GM23338 (cell line): ENCODE measurements at regions not wholly inside any gene's neighbourhood (a gene's known extent, or its start where the extent isn't known, plus 50 kb on each side); places are given as distances from the start of the nearest gene placed in this dataset.

Experiments used
- ATAC-seq: fragments of 200-7000 bp; cut with Tn5 transposase; 3 replicates; pipeline ENCODE4 v1.9.1; 2020
- DNase-seq: peaks from one replicate; pipeline ENCODE4 v3.0.0-alpha.2; 2015; ENCODE audit warnings: low spot score
- H2AFZ ChIP-seq: fragments of 200-600 bp; sonication (generic); 2 replicates; pipeline ENCODE4 v1.8.0; 2016; ENCODE audit warnings: antibody characterized with exemption, mild to moderate bottlenecking, moderate library complexity
- H3F3A ChIP-seq: fragments of 200-600 bp; sonication (generic); replicated peaks from 2 replicates; pipeline ENCODE4 v1.8.0; 2017; ENCODE audit warnings: antibody characterized with exemption, mixed run types, low read depth
- H3K27ac ChIP-seq: fragments of 200-600 bp; sonication (generic); 2 replicates; pipeline ENCODE4 v1.6.1; 2016; ENCODE audit warnings: low read depth
- H3K27me3 ChIP-seq: fragments of 200-600 bp; sonication (generic); 2 replicates; pipeline ENCODE4 v1.8.0; 2016; ENCODE audit warnings: mild to moderate bottlenecking, mixed run types, moderate library complexity; ENCODE audit not compliant: insufficient read depth
- H3K36me3 ChIP-seq: fragments of 200-600 bp; sonication (generic); 2 replicates; pipeline ENCODE4 v1.8.0; 2016; ENCODE audit warnings: mild to moderate bottlenecking; ENCODE audit not compliant: insufficient read depth
- H3K4me1 ChIP-seq: fragments of 200-600 bp; sonication (generic); 2 replicates; pipeline ENCODE4 v1.8.0; 2016; ENCODE audit warnings: mild to moderate bottlenecking, moderate library complexity; ENCODE audit not compliant: insufficient read depth
- H3K4me2 ChIP-seq: fragments of 200-600 bp; sonication (generic); 2 replicates; pipeline ENCODE4 v1.7.1; 2017; ENCODE audit warnings: mixed run types
- H3K4me3 ChIP-seq: fragments of 200-600 bp; sonication (generic); 2 replicates; pipeline ENCODE4 v1.6.1; 2016; ENCODE audit warnings: mixed run types
- H3K79me2 ChIP-seq: fragments of 200-600 bp; sonication (generic); replicated peaks from 2 replicates; pipeline ENCODE4 v1.8.0; 2017; ENCODE audit warnings: mild to moderate bottlenecking; ENCODE audit not compliant: insufficient read depth
- H3K9me2 ChIP-seq: fragments of 200-600 bp; sonication (generic); 2 replicates; pipeline ENCODE4 v1.8.0; 2017; ENCODE audit not compliant: insufficient read depth
- H4K20me1 ChIP-seq: fragments of 200-600 bp; sonication (generic); replicated peaks from 2 replicates; pipeline ENCODE4 v1.8.0; 2017; ENCODE audit warnings: mild to moderate bottlenecking; ENCODE audit not compliant: insufficient read depth
- H3K27ac Mint-ChIP-seq: 2 replicates; pipeline ENCODE4 v1.8.0; 2020; ENCODE audit warnings: inconsistent platforms, mild to moderate bottlenecking, moderate library complexity, mixed read lengths
- H3K27me3 Mint-ChIP-seq: 3 replicates; pipeline ENCODE4 v1.8.0; 2022; ENCODE audit warnings: low read depth, mild to moderate bottlenecking, moderate library complexity, mixed read lengths, inconsistent platforms; ENCODE audit not compliant: insufficient read depth, poor library complexity
- H3K36me3 Mint-ChIP-seq: 3 replicates; pipeline ENCODE4 v1.8.0; 2021; ENCODE audit warnings: low read depth, mild to moderate bottlenecking, inconsistent platforms, moderate library complexity, mixed read lengths
- H3K4me1 Mint-ChIP-seq: 3 replicates; pipeline ENCODE4 v1.8.0; 2020; ENCODE audit warnings: mild to moderate bottlenecking, inconsistent platforms, mixed read lengths
- H3K4me3 Mint-ChIP-seq: 3 replicates; pipeline ENCODE4 v1.8.0; 2021; ENCODE audit warnings: moderate library complexity, mild to moderate bottlenecking, inconsistent platforms, mixed read lengths
- H3K9me3 Mint-ChIP-seq: 3 replicates; pipeline ENCODE4 v1.8.0; 2020; ENCODE audit warnings: moderate library complexity, mild to moderate bottlenecking, inconsistent platforms, mixed read lengths
- CREB1 ChIP-seq: fragments of 250-450 bp; sonication (Bioruptor Pico); IDR thresholded peaks from 2 replicates; pipeline ENCODE4 v1.5.0; 2020; ENCODE audit warnings: low read depth, mild to moderate bottlenecking, moderate library complexity
- EZH2 ChIP-seq: fragments of 200-600 bp; sonication (generic); IDR thresholded peaks from one replicate; pipeline ENCODE4 v1.8.0; 2017; ENCODE audit warnings: antibody characterized with exemption, mild to moderate bottlenecking, low read depth; ENCODE audit not compliant: unreplicated experiment
- EZH2phosphoT487 ChIP-seq: fragments of 200-600 bp; sonication (generic); IDR thresholded peaks from one replicate; pipeline ENCODE4 v1.8.1; 2018; ENCODE audit warnings: antibody characterized with exemption; ENCODE audit not compliant: unreplicated experiment
- JUNB ChIP-seq: IDR thresholded peaks from one replicate; pipeline ENCODE4 v1.6.1; 2016; ENCODE audit warnings: antibody characterized with exemption; ENCODE audit not compliant: unreplicated experiment
- POLR2AphosphoS5 ChIP-seq: IDR thresholded peaks from 2 replicates; pipeline ENCODE4 v1.6.1; 2016; ENCODE audit warnings: antibody characterized with exemption, low read depth
- STAT1 ChIP-seq: IDR thresholded peaks from one replicate; pipeline ENCODE4 v1.6.1; 2016; ENCODE audit warnings: antibody characterized with exemption; ENCODE audit not compliant: unreplicated experiment
- ZNF114 ChIP-seq: fragments of 250-450 bp; sonication (Bioruptor Pico); IDR thresholded peaks from 2 replicates; pipeline ENCODE4 v1.5.0; 2020; ENCODE audit warnings: mild to moderate bottlenecking, moderate library complexity
- ZNF331 ChIP-seq: fragments of 250-450 bp; sonication (Bioruptor Pico); IDR thresholded peaks from 2 replicates; pipeline ENCODE4 v1.5.0; 2020; ENCODE audit warnings: low read depth, mild to moderate bottlenecking, moderate library complexity
- TF ChIP-seq, protein P1 (sequence below): IDR thresholded peaks from one replicate; pipeline ENCODE4 v1.6.1; 2018; ENCODE audit warnings: antibody characterized with exemption; ENCODE audit not compliant: unreplicated experiment
- TF ChIP-seq, protein P2 (sequence below), 2 experiments: fragments of 200-600 bp in 1 of 2; sonication (generic) in 1 of 2; conservative IDR thresholded peaks; 2 replicates each; pipeline versions ENCODE4 v1.5.1 to v1.6.1; 2016 to 2017; ENCODE audit warnings: antibody characterized with exemption in 2 of 2, low read depth in 2 of 2, mild to moderate bottlenecking in 2 of 2, moderate library complexity in 1 of 2
- TF ChIP-seq, protein P3 (sequence below): IDR thresholded peaks from 2 replicates; pipeline ENCODE4 v1.6.1; 2016; ENCODE audit warnings: antibody characterized with exemption
- TF ChIP-seq, protein P4 (sequence below): fragments of 250-450 bp; sonication (Bioruptor Pico); IDR thresholded peaks from 2 replicates; pipeline ENCODE4 v1.5.0; 2020; ENCODE audit warnings: mild to moderate bottlenecking, moderate library complexity

DNA sequence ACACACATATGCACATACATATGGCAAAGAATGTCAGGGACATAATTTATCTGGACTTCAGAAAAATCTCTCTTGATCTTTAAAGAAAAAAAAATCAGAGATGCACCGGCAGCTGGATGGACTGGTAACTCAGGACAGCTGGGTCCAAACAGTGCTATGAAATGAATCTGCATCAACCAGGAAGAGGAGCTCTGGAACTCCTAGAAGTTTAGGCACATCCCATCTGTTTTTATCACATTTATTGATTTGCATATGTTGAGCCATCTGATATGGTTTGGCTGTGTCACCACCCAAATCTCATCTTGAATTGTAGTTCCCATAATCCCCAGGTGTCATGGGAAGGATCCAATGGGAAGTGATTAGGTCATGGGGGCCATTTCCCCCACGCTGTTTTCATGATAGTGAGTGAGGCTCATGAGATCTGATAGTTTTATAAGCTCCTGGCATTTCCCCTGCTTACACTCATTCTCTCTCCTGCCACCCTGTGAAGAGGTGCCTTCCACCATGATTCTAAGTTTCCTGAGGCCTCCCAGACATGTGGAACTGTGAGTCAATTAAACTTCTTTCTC is 87.7 kb upstream of the AKIP1 start (continued):
- TF ChIP-seq POLR2AphosphoS5: no peak

DNA sequence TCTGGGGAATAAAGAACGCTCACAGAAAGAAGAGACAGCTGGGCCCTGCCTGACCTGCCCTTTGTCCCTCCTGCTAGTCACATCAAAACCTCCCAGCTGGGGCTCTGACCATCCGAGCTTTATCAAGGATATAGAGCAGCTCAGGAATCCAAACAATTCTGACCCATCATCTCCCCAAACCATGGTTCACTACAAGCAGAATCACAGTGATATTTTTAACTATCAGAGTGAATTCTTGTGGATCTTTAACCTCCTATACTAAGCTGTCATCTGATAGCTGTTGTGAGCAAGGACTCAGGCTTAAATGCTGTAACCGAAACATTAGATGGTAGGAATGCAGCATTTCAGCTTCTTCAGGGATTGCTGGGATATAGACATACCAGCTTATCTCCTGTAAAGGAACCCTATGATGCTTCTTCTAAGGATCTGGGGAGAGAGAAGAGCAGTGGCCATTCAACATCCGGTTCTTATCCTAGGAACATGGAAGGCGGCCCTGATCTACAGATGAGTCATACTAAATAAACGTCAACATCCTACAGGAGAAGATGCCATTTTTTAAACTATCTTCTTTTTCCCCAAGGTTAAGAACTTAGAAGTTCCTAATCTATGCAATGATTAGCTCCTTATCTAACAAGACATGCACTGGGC is 84.7 kb upstream of the AKIP1 start:
- Histone ChIP-seq H3K4me1 (peaks cover 20% of the 10 kb centered on the region), H3F3A (no peaks in the 10 kb centered on the region), H3K4me2 (peak overlapping the region; percentile 10; the same call in 1 of the 2 replicates), H4K20me1 (no peaks in the 10 kb centered on the region), H3K36me3 (no peaks in the 10 kb centered on the region), H3K4me3 (no peak overlapping the region), H2AFZ (no peak overlapping the region), H3K79me2 (no peaks in the 10 kb centered on the region), H3K9me2 (peaks cover 14% of the 10 kb centered on the region; the same call in 1 of the 2 replicates), H3K27ac (no peak overlapping the region; the same call in 1 of the 2 replicates), H3K27me3 (no peaks in the 10 kb centered on the region)
- no peaks in the 10 kb centered on the region for H3K9me3 Mint-ChIP-seq
- ATAC-seq (peak; percentile 88), DNase-seq (peak; percentile 83)
- H3K4me3 Mint-ChIP-seq: no peak overlapping the region
- no peaks in the 10 kb centered on the region for H3K27me3 Mint-ChIP-seq
- no peaks in the 10 kb centered on the region for H3K36me3 Mint-ChIP-seq
- no peak overlapping the region for H3K27ac Mint-ChIP-seq
- H3K4me1 Mint-ChIP-seq: peaks cover 15% of the 10 kb centered on the region
- TF ChIP-seq, protein P1, sequence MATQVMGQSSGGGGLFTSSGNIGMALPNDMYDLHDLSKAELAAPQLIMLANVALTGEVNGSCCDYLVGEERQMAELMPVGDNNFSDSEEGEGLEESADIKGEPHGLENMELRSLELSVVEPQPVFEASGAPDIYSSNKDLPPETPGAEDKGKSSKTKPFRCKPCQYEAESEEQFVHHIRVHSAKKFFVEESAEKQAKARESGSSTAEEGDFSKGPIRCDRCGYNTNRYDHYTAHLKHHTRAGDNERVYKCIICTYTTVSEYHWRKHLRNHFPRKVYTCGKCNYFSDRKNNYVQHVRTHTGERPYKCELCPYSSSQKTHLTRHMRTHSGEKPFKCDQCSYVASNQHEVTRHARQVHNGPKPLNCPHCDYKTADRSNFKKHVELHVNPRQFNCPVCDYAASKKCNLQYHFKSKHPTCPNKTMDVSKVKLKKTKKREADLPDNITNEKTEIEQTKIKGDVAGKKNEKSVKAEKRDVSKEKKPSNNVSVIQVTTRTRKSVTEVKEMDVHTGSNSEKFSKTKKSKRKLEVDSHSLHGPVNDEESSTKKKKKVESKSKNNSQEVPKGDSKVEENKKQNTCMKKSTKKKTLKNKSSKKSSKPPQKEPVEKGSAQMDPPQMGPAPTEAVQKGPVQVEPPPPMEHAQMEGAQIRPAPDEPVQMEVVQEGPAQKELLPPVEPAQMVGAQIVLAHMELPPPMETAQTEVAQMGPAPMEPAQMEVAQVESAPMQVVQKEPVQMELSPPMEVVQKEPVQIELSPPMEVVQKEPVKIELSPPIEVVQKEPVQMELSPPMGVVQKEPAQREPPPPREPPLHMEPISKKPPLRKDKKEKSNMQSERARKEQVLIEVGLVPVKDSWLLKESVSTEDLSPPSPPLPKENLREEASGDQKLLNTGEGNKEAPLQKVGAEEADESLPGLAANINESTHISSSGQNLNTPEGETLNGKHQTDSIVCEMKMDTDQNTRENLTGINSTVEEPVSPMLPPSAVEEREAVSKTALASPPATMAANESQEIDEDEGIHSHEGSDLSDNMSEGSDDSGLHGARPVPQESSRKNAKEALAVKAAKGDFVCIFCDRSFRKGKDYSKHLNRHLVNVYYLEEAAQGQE: no peak
- TF ChIP-seq STAT1 (no peak), ZNF331 (CRISPR knock-in tag) (no peak), ZNF114 (no peak), POLR2AphosphoS5 (no peak), EZH2 (no peak), EZH2phosphoT487 (no peak), JUNB (no peak), CREB1 (CRISPR knock-in tag) (no peak)
- TF ChIP-seq, protein P2, sequence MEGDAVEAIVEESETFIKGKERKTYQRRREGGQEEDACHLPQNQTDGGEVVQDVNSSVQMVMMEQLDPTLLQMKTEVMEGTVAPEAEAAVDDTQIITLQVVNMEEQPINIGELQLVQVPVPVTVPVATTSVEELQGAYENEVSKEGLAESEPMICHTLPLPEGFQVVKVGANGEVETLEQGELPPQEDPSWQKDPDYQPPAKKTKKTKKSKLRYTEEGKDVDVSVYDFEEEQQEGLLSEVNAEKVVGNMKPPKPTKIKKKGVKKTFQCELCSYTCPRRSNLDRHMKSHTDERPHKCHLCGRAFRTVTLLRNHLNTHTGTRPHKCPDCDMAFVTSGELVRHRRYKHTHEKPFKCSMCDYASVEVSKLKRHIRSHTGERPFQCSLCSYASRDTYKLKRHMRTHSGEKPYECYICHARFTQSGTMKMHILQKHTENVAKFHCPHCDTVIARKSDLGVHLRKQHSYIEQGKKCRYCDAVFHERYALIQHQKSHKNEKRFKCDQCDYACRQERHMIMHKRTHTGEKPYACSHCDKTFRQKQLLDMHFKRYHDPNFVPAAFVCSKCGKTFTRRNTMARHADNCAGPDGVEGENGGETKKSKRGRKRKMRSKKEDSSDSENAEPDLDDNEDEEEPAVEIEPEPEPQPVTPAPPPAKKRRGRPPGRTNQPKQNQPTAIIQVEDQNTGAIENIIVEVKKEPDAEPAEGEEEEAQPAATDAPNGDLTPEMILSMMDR (conservative IDR thresholded peaks at IDR 0.05; ENCODE audit: low read depth in 2 of 2): no peak
- TF ChIP-seq, protein P3, sequence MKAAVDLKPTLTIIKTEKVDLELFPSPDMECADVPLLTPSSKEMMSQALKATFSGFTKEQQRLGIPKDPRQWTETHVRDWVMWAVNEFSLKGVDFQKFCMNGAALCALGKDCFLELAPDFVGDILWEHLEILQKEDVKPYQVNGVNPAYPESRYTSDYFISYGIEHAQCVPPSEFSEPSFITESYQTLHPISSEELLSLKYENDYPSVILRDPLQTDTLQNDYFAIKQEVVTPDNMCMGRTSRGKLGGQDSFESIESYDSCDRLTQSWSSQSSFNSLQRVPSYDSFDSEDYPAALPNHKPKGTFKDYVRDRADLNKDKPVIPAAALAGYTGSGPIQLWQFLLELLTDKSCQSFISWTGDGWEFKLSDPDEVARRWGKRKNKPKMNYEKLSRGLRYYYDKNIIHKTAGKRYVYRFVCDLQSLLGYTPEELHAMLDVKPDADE: no peak
- TF ChIP-seq, protein P4, sequence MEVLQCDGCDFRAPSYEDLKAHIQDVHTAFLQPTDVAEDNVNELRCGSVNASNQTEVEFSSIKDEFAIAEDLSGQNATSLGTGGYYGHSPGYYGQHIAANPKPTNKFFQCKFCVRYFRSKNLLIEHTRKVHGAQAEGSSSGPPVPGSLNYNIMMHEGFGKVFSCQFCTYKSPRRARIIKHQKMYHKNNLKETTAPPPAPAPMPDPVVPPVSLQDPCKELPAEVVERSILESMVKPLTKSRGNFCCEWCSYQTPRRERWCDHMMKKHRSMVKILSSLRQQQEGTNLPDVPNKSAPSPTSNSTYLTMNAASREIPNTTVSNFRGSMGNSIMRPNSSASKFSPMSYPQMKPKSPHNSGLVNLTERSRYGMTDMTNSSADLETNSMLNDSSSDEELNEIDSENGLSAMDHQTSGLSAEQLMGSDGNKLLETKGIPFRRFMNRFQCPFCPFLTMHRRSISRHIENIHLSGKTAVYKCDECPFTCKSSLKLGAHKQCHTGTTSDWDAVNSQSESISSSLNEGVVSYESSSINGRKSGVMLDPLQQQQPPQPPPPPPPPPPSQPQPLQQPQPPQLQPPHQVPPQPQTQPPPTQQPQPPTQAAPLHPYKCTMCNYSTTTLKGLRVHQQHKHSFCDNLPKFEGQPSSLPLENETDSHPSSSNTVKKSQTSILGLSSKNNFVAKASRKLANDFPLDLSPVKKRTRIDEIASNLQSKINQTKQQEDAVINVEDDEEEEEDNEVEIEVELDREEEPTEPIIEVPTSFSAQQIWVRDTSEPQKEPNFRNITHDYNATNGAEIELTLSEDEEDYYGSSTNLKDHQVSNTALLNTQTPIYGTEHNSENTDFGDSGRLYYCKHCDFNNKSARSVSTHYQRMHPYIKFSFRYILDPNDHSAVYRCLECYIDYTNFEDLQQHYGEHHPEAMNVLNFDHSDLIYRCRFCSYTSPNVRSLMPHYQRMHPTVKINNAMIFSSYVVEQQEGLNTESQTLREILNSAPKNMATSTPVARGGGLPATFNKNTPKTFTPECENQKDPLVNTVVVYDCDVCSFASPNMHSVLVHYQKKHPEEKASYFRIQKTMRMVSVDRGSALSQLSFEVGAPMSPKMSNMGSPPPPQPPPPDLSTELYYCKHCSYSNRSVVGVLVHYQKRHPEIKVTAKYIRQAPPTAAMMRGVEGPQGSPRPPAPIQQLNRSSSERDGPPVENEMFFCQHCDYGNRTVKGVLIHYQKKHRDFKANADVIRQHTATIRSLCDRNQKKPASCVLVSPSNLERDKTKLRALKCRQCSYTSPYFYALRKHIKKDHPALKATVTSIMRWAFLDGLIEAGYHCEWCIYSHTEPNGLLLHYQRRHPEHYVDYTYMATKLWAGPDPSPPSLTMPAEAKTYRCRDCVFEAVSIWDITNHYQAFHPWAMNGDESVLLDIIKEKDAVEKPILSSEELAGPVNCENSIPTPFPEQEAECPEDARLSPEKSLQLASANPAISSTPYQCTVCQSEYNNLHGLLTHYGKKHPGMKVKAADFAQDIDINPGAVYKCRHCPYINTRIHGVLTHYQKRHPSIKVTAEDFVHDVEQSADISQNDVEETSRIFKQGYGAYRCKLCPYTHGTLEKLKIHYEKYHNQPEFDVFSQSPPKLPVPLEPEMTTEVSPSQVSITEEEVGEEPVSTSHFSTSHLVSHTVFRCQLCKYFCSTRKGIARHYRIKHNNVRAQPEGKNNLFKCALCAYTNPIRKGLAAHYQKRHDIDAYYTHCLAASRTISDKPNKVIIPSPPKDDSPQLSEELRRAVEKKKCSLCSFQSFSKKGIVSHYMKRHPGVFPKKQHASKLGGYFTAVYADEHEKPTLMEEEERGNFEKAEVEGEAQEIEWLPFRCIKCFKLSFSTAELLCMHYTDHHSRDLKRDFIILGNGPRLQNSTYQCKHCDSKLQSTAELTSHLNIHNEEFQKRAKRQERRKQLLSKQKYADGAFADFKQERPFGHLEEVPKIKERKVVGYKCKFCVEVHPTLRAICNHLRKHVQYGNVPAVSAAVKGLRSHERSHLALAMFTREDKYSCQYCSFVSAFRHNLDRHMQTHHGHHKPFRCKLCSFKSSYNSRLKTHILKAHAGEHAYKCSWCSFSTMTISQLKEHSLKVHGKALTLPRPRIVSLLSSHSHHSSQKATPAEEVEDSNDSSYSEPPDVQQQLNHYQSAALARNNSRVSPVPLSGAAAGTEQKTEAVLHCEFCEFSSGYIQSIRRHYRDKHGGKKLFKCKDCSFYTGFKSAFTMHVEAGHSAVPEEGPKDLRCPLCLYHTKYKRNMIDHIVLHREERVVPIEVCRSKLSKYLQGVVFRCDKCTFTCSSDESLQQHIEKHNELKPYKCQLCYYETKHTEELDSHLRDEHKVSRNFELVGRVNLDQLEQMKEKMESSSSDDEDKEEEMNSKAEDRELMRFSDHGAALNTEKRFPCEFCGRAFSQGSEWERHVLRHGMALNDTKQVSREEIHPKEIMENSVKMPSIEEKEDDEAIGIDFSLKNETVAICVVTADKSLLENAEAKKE (CRISPR knock-in tag): no peak; the same call in none of the 2 replicates
